K562 (cell line): ENCODE measurements at regions not wholly inside any gene's neighbourhood (a gene's known extent, or its start where the extent isn't known, plus 50 kb on each side); places are given as distances from the start of the nearest gene placed in this dataset.

Experiments
- ATAC-seq: fragments of 200-7000 bp; cut with Tn5 transposase; 3 replicates; pipeline ENCODE4 v1.9.1; 2020; ENCODE audit warnings: moderate library complexity
- BruUV-seq: library from RNA; stranded (reverse); fragments of 400-500 nt; replicated peaks from 2 replicates; lab custom pipeline; 2021; lab: Mats Ljungman, UMichigan
- CTCF ChIA-PET: fragments of 300-600 bp; formaldehyde crosslinking; extraction: SDS; loops from one replicate; lab custom pipeline; 2021; ENCODE audit warnings: low intra/inter-chr PET ratio; lab: Yijun Ruan, JAX
- POLR2A ChIA-PET: fragments of 300-600, 350-650 bp; sonication (Branson Sonifier 250); formaldehyde crosslinking; extraction: SDS; loops from one replicate; lab custom pipeline; 2021; ENCODE audit warnings: antibody characterized with exemption, inconsistent platforms; lab: Yijun Ruan, JAX
- DNase-seq, 4 experiments: peaks; one replicate each; pipeline versions ENCODE4 v3.0.0 to v3.0.0-alpha.2; 2011 to 2018; ENCODE audit warnings: low spot score in 3 of 4, mixed read lengths in 3 of 4; ENCODE audit errors: extremely low read depth in 1 of 4
- FAIRE-seq: peaks from 2 replicates; lab custom pipeline; 2011; peaks lifted over from hg19 to GRCh38; lab: Jason Lieb, UNC
- H2AFZ ChIP-seq: 2 replicates; pipeline ENCODE4 v1.6.0; 2011; ENCODE audit warnings: low read depth, low read length, control low read depth, inconsistent platforms
- H3K27ac ChIP-seq: fragments of 200-600 bp; 3 replicates; pipeline ENCODE4 v1.8.0; 2011; ENCODE audit warnings: low read depth, mild to moderate bottlenecking, control low read depth, inconsistent platforms, low read length, moderate library complexity, mixed read lengths; ENCODE audit errors: extremely low read depth
- H3K27me3 ChIP-seq, 2 experiments: fragments of 300-600 bp in 1 of 2; 2 replicates in 1 of 2; 3 replicates in 1 of 2; pipeline versions ENCODE4 v1.6.0 to v1.8.0; 2011; ENCODE audit warnings: inconsistent platforms in 2 of 2, low read length in 2 of 2, mild to moderate bottlenecking in 1 of 2, mixed read lengths in 1 of 2, moderate library complexity in 1 of 2; ENCODE audit not compliant: control insufficient read depth in 2 of 2, insufficient read depth in 2 of 2
- H3K36me3 ChIP-seq: fragments of 300-600 bp; 3 replicates; pipeline ENCODE4 v1.8.0; 2011; ENCODE audit warnings: mild to moderate bottlenecking, low read length, inconsistent platforms; ENCODE audit not compliant: control insufficient read depth, insufficient read depth
- H3K4me1 ChIP-seq, 2 experiments: fragments of 200-600 bp in 1 of 2; replicated peaks in 1 of 2; 2 replicates in 1 of 2; 3 replicates in 1 of 2; pipeline versions ENCODE4 v1.5.1 to v1.8.0; 2011; ENCODE audit warnings: inconsistent platforms in 2 of 2, low read length in 2 of 2, mild to moderate bottlenecking in 1 of 2, mixed read lengths in 1 of 2, moderate library complexity in 1 of 2; ENCODE audit not compliant: control insufficient read depth in 2 of 2, insufficient read depth in 2 of 2
- H3K4me2 ChIP-seq: 2 replicates; pipeline ENCODE4 v1.6.1; 2011; ENCODE audit warnings: low read length, control low read depth, inconsistent platforms, mixed read lengths; ENCODE audit not compliant: insufficient read depth
- H3K4me3 ChIP-seq: fragments of 200-600 bp; sonication (generic), shearing (Covaris generic); 2 replicates; pipeline ENCODE4 v1.5.1; 2016; ENCODE audit warnings: control low read depth, inconsistent platforms
- H3K79me2 ChIP-seq: fragments of 200-600 bp; 3 replicates; pipeline ENCODE4 v1.8.0; 2011; ENCODE audit warnings: low read length, inconsistent platforms; ENCODE audit not compliant: control insufficient read depth, insufficient read depth
- H3K9ac ChIP-seq, 2 experiments: 2 replicates each; pipeline versions ENCODE4 v1.6.0 to v1.6.1; 2011; ENCODE audit warnings: low read depth in 2 of 2, low read length in 2 of 2, control low read depth in 1 of 2, inconsistent platforms in 1 of 2, mild to moderate bottlenecking in 1 of 2, mixed read lengths in 1 of 2; ENCODE audit not compliant: insufficient read depth in 1 of 2
- H3K9me1 ChIP-seq: one replicate; pipeline ENCODE4 v1.6.0; 2011; ENCODE audit warnings: inconsistent platforms, mild to moderate bottlenecking, low read length, moderate library complexity; ENCODE audit not compliant: control insufficient read depth, insufficient read depth
- H3K9me3 ChIP-seq: replicated peaks from 2 replicates; pipeline ENCODE4 v1.5.1; 2011; ENCODE audit warnings: low read depth, low read length, inconsistent platforms; ENCODE audit not compliant: control insufficient read depth, insufficient read depth
- H4K20me1 ChIP-seq: replicated peaks from 2 replicates; pipeline ENCODE4 v1.6.1; 2011; ENCODE audit warnings: low read length, inconsistent platforms, mixed read lengths; ENCODE audit not compliant: control insufficient read depth, insufficient read depth
- GABPA ChIP-seq: fragments of 200-800 bp; sonication (Bioruptor generic); conservative IDR thresholded peaks from 2 replicates; pipeline ENCODE4 v1.6.1; 2016; ENCODE audit warnings: low read depth, missing genetic modification characterization, missing compliant biosample characterization
- HDAC8 ChIP-seq: fragments of 450-650 bp; IDR thresholded peaks from 2 replicates; pipeline ENCODE4 v1.6.1; 2016; ENCODE audit warnings: mild to moderate bottlenecking, missing genetic modification characterization, moderate library complexity, missing compliant biosample characterization
- JUN ChIP-seq, 2 experiments: sonication (generic) in 1 of 2; formaldehyde crosslinking in 1 of 2; IDR thresholded peaks; 2 replicates each; pipeline versions ENCODE4 v1.6.1 to v1.8.0; 2012 to 2022; ENCODE audit warnings: borderline replicate concordance in 2 of 2, mild to moderate bottlenecking in 2 of 2, improper control_type of control experiment in 1 of 2, low read depth in 1 of 2, low read length in 1 of 2, missing genetic modification reagents in 1 of 2
- LARP7 ChIP-seq: fragments of 450-650 bp; IDR thresholded peaks from 2 replicates; pipeline ENCODE4 v1.6.1; 2016
- MAFG ChIP-seq: fragments of 450-650 bp; conservative IDR thresholded peaks from 2 replicates; pipeline ENCODE4 v1.6.1; 2016; ENCODE audit warnings: missing genetic modification characterization, missing compliant biosample characterization
- NR2C2 ChIP-seq, 2 experiments: fragments of 200-800 bp in 1 of 2; sonication (Bioruptor generic) in 1 of 2; sonication (generic) in 1 of 2; formaldehyde crosslinking in 1 of 2; IDR thresholded peaks; 2 replicates each; pipeline versions ENCODE4 v1.6.1 to v1.8.0; 2016 to 2022; ENCODE audit warnings: mild to moderate bottlenecking in 1 of 2, missing compliant biosample characterization in 1 of 2, missing genetic modification characterization in 1 of 2, missing genetic modification reagents in 1 of 2
- RBBP5 ChIP-seq: fragments of 200-600 bp; sonication (generic); IDR thresholded peaks from 2 replicates; pipeline ENCODE4 v1.6.1; 2012; ENCODE audit warnings: borderline replicate concordance, mild to moderate bottlenecking, low read length, control low read depth, inconsistent platforms; ENCODE audit not compliant: insufficient read depth, poor library complexity, severe bottlenecking
- RCOR1 ChIP-seq, 2 experiments: IDR thresholded peaks; 2 replicates each; pipeline ENCODE4 v1.6.1; 2012; ENCODE audit warnings: low read depth in 2 of 2, low read length in 2 of 2, borderline replicate concordance in 1 of 2, improper control_type of control experiment in 1 of 2
- TSC22D4 ChIP-seq: fragments of 450-650 bp; IDR thresholded peaks from 2 replicates; pipeline ENCODE4 v1.6.1; 2016; ENCODE audit warnings: missing genetic modification characterization, missing biosample characterization, control low read depth
- USF2 ChIP-seq: sonication (generic); formaldehyde crosslinking; IDR thresholded peaks from 2 replicates; pipeline ENCODE4 v1.5.0; 2020; ENCODE audit warnings: missing genetic modification reagents
- ZNF280B ChIP-seq: fragments of 250-450 bp; sonication (Bioruptor Pico); IDR thresholded peaks from 2 replicates; pipeline ENCODE4 v1.5.1; 2021; ENCODE audit warnings: mild to moderate bottlenecking
- WGBS: fragments of 100-300 bp; shearing (Covaris generic); methylation state at CpG from one replicate; pipeline ENCODE4 v1.1.6; 2016; ENCODE audit warnings: low coverage, mixed read lengths; ENCODE audit not compliant: insufficient coverage; ENCODE audit errors: missing lambda C conversion rate; 5-methylcytosine and 5-hydroxymethylcytosine counted together
- in situ Hi-C: fragments of 300-500 bp; cut with MboI; formaldehyde crosslinking; loops from 4 replicates; pipeline ENCODE4 v1.15.0; 2018; ENCODE audit warnings: inconsistent platforms, mixed read lengths
- intact Hi-C: fragments of 100-400 bp; cut with micrococcal nuclease; formaldehyde crosslinking; loops from 2 replicates; pipeline ENCODE4 v1.14.2; 2022
- TF ChIP-seq, protein P1 (sequence below): IDR thresholded peaks from 3 replicates; pipeline ENCODE4 v1.6.1; 2011; ENCODE audit warnings: borderline replicate concordance, mild to moderate bottlenecking; ENCODE audit not compliant: insufficient read length, insufficient read depth

- H3K9me1 ChIP-seq = no peaks in the 10 kb centered on the region
- WGBS = 0% methylated on average over 4 of the region's 4 CpGs
- H3K27me3 ChIP-seq = no peaks in the 10 kb centered on the region
- no peak overlapping the region for H2AFZ ChIP-seq
- no peak for ATAC-seq
- no TSS peak for BruUV-seq
- FAIRE-seq = no peak
- no peak for DNase-seq
- CTCF ChIA-PET = no interaction called here
- H3K4me1 ChIP-seq = no peaks in the 10 kb centered on the region
- no peak overlapping the region for H3K4me2 ChIP-seq
- H3K27ac ChIP-seq = no peak overlapping the region
- H3K4me3 ChIP-seq = no peak overlapping the region
- no peaks in the 10 kb centered on the region for H4K20me1 ChIP-seq
- POLR2A ChIA-PET = no interaction called here
- H3K36me3 ChIP-seq = no peaks in the 10 kb centered on the region
- H3K79me2 ChIP-seq = no peaks in the 10 kb centered on the region
- in situ Hi-C loops (loop anchor here (25.0 kb wide), 1 partner anchor 376 kb away; no protein-coding TSS in a partner anchor), intact Hi-C loops (no loop called here)
- no peaks in the 10 kb centered on the region for H3K9me3 ChIP-seq
- no peak for TF ChIP-seq RCOR1 (IDR thresholded peaks at IDR 0.05; ENCODE audit: borderline replicate concordance in 1 of 2, low read depth in 2 of 2, low read length in 2 of 2)
- no peak for TF ChIP-seq MAFG (tag)
- no peak for TF ChIP-seq ZNF280B (CRISPR knock-in tag)
- no peak for TF ChIP-seq RBBP5
- TF ChIP-seq, protein P1, sequence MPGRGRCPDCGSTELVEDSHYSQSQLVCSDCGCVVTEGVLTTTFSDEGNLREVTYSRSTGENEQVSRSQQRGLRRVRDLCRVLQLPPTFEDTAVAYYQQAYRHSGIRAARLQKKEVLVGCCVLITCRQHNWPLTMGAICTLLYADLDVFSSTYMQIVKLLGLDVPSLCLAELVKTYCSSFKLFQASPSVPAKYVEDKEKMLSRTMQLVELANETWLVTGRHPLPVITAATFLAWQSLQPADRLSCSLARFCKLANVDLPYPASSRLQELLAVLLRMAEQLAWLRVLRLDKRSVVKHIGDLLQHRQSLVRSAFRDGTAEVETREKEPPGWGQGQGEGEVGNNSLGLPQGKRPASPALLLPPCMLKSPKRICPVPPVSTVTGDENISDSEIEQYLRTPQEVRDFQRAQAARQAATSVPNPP = no peak
- no peak for TF ChIP-seq USF2 (CRISPR knock-in tag)
- no peak for TF ChIP-seq LARP7
- TF ChIP-seq HDAC8 (tag) = no peak
- no peak for TF ChIP-seq JUN (IDR thresholded peaks at IDR 0.05; ENCODE audit: borderline replicate concordance, low read depth, low read length)
- TF ChIP-seq JUN (CRISPR knock-in tag; IDR thresholded peaks at IDR 0.05; ENCODE audit: borderline replicate concordance) = no peak
- TF ChIP-seq NR2C2 (CRISPR knock-in tag; IDR thresholded peaks at IDR 0.05) = no peak
- no peak for TF ChIP-seq NR2C2 (tag; IDR thresholded peaks at IDR 0.05)
- TF ChIP-seq GABPA (tag) = no peak
- TF ChIP-seq TSC22D4 = no peak
- H3K9ac ChIP-seq = no peak overlapping the region
Observed at GRCh38 chr4:175961604-175962003, 104.0 kb upstream of the WDR17 start.
